Hypothalamus (tissue), 51 donors: ENCODE measurements at regions not wholly inside any gene's neighbourhood (a gene's known extent, or its start where the extent isn't known, plus 50 kb on each side); places are given as distances from the start of the nearest gene placed in this dataset.

Experiments used
- DNase-seq, 51 donors: peaks; one replicate each; lab custom pipeline; 2025; lab: John Stamatoyannopoulos, UW

GRCh38 chr11:32200136-32200847 is 109.4 kb downstream of the RCN1 start:
- no peak for DNase-seq

DNA sequence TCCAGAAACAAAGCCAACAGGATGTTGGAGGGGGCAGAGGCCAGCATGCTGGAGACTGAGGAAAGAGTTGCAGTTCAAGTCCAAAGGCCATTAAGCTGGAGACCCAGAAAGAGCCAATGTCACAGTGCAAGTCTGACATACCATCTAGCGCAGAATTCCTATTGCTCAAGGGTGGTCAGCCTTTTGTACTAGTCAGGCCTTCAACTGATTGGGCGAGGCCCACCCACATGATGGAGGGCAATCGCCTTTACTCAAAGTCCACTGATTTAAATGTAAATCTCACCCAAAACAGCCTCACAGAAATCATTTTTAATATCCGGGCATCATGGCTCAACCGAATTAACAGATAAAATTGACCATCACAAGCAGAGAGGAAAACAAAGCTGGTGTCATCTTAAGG is 113.9 kb downstream of the RCN1 start:
- DNase-seq: no peak

- peak in 1 of 51 donors; percentile 39 for DNase-seq
Measured at GRCh38 chr11:32210556-32210955, 119.7 kb downstream of the RCN1 start.

- peak in 2 of 51 donors; percentile 5 to 48 for DNase-seq
Measured at GRCh38 chr11:32213223-32213622, 122.3 kb downstream of the RCN1 start.

- no peak for DNase-seq
Measured at GRCh38 chr11:32215157-32215556, 124.3 kb downstream of the RCN1 start.

- DNase-seq: no peak
Measured at GRCh38 chr11:32216749-32217148, 125.9 kb downstream of the RCN1 start.

GRCh38 chr11:32219320-32219719 is 128.4 kb downstream of the RCN1 start:
- DNase-seq: no peak

- no peak for DNase-seq
Measured at GRCh38 chr11:32221476-32222032, 130.7 kb downstream of the RCN1 start.

DNA sequence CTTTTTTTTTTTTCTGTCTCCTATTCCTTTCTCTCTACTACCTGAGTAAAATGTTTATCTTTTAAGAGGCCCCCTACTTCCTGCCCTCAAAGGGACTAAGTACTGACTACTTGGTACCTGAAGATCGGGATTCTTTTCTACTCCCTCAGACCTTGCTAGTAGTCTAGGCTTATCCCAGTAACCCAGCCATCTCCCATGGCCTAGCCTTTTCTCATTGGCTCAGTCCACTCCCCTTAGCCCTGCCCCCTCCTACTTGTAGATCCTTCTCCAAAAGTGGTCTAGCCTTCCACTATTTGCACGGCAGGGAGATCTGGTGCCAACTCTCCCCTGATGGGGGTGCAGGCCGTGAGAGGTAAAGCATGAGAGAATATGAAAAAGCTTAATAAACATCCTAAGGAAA is 133.7 kb downstream of the RCN1 start:
- DNase-seq: no peak

DNA sequence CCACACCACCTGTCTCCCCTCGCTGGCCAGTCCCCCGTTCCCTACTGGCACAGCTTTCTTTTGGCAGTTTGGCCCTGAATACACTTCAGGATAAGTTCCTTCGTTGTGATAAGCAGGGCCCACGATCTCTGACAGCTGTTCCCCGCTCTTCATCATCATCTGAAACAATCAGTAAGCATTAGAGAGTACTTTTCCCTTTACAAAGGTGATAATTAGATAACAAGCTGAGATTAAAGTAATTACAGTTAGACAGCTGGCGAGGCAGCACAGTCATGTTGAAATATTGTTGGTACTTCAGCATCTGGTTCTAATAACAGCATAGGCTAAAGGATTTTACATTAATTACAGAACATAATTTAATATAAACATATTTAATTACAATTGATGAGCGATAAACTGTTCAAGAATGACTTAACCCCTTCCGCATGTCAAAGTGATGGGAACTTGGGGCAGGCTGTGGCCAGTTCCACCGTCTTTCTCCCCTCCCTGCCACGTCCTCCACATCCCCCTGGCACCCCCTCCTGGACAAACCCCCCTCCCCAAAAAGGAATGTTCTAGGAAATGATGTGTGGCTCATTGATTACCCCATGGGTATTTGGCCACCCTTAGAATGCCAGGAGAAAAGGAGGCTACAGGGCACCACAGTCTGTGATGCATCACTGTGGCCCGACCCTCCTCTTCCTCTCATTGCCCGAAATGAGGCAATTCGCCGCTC is 134.9 kb downstream of the RCN1 start:
- DNase-seq: no peak

- DNase-seq: no peak
Measured at GRCh38 chr11:32226480-32226879, 135.6 kb downstream of the RCN1 start.

GRCh38 chr11:32229576-32230240 is 138.8 kb downstream of the RCN1 start:
- no peak for DNase-seq

DNA sequence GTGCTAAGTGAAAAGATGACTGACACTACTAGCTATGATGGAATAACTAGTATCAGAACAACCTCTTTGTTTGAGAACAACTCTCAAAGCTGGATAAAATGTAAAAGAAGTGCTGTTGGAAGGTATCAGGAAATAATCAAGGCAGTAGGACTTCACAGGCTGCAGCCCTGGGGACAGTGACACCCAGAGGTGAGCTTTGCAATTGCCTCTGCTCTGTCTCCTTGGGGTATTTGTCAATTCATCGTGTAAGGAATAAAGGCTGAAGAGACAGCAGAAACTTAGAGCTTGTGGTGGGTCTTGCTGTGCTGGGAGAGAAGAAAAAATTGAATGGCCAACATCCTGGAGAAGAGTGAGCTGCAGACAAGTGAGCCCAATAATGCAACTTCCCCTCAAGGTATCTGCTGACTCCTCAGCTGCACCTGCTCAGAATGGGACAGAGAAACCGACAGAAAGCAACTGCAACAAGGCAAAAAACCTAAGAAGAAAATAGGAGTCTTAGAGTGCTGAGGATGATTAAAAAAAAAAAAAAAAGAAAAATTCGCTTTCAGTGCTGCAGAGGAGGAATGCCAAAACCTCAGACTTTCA is 141.1 kb downstream of the RCN1 start:
- DNase-seq: peak in 2 of 51 donors; percentile 3 to 22

DNA sequence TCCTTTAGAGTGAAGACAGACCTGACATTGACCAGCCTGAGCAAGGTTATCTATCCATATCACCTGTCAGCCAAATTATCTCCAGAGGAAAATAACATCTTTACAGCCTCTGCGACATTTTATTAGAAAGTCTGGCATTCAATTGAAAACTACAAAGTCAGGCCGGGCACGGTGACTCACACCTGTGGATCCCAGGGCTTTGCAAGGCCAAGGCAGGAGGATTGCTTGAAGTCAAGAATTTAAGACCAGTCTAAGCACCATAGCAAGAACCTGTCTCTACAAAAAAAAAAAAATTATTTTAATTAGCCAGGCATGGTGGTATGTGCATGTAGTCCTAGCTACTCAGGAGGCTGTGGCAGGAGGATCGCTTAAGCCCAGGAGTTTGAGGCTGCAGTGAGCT is 141.6 kb downstream of the RCN1 start:
- DNase-seq: no peak

- no peak for DNase-seq
Measured at GRCh38 chr11:32233276-32233675, 142.4 kb downstream of the RCN1 start.

GRCh38 chr11:32233928-32234327 is 143.1 kb downstream of the RCN1 start:
- no peak for DNase-seq

GRCh38 chr11:32244453-32244852 is 153.6 kb downstream of the RCN1 start:
- no peak for DNase-seq

DNA sequence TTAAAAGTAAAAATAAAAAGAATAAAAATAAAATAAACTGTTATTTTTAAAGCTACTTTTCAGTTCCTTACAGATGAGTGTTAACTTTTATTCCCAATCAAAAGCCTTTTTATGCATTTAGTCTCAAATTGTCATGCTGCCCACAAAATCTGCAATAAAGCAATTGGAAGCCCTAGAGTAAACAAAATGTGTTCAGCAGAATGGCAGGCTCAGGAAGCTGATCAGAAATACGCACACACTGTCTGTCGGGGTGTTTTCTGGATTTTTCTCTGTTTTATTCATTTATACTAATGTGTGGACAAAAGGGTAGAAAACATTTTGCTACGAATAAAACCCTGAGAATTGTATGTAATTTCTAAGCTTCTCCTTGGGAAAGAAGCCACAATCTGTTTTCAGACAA is 162.8 kb downstream of the RCN1 start:
- DNase-seq: no peak

DNA sequence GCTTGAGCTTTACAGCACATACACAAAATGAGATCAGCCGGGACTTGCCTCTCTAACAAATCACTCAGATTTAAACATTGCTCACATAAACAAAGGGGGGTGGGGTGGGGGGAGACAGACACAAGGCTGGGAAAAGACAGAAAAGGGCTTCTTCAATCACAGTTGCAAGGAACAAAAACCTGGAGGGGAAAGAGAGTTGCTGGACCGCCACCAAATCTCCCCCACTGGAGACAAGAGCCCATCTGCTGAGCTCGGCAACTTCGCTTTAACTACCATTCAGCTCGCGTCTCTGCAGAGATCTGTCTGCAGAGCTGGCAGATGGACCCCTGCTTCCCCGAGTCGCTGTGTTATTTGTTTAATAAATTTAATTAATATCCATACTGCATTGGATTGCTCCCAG is 165.0 kb downstream of the RCN1 start:
- DNase-seq: peak in 1 of 51 donors; percentile 5

- DNase-seq: no peak
Measured at GRCh38 chr11:32256466-32256865, 165.6 kb downstream of the RCN1 start.

DNA sequence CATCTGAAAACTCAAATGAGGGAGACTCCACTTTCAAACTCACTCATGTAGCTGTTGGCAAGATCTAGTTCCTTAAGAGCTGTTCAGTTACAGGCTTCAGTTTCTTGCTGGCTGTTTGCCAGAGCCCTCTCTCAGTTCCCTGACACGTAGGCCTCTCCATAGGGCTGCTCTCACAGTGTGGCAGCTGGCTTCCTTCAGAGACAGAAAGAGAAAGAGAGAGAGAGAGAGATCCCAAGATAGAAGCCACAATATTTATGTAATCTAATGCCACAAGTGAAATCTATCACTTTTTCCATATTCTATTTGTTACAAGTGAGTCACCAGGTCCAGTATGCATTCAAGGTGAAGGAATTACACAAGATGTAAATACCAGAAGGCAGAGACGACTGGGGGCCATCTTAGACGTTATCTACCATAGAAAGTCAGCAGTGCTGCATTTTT is 168.8 kb downstream of the RCN1 start:
- peak in 11 of 51 donors; percentile 2 to 17 (median 6) for DNase-seq
